K562 (cell line): ENCODE measurements at regions not wholly inside any gene's neighbourhood (a gene's known extent, or its start where the extent isn't known, plus 50 kb on each side); places are given as distances from the start of the nearest gene placed in this dataset.

Source experiments
- BHLHE40 ChIP-seq: IDR thresholded peaks from 2 replicates; pipeline ENCODE4 v1.6.1; 2011; ENCODE audit warnings: low read length, improper control_type of control experiment
- JUNB ChIP-seq: fragments of 450-650 bp; formaldehyde crosslinking; conservative IDR thresholded peaks from 2 replicates; pipeline ENCODE4 v1.4.0; 2020; ENCODE audit warnings: mild to moderate bottlenecking
- MAFK ChIP-seq: IDR thresholded peaks from 2 replicates; pipeline ENCODE4 v1.6.1; 2011; ENCODE audit warnings: low read length, improper control_type of control experiment
- TOE1 ChIP-seq, 2 experiments: fragments of 450-650 bp in 1 of 2; sonication (generic) in 1 of 2; formaldehyde crosslinking in 1 of 2; IDR thresholded peaks; 2 replicates each; pipeline versions ENCODE4 v1.7.1 to v1.8.0; 2016 to 2022; ENCODE audit warnings: borderline replicate concordance in 2 of 2, mild to moderate bottlenecking in 2 of 2, antibody characterized with exemption in 1 of 2, inconsistent platforms in 1 of 2, low read depth in 1 of 2, missing genetic modification reagents in 1 of 2, moderate library complexity in 1 of 2

DNA sequence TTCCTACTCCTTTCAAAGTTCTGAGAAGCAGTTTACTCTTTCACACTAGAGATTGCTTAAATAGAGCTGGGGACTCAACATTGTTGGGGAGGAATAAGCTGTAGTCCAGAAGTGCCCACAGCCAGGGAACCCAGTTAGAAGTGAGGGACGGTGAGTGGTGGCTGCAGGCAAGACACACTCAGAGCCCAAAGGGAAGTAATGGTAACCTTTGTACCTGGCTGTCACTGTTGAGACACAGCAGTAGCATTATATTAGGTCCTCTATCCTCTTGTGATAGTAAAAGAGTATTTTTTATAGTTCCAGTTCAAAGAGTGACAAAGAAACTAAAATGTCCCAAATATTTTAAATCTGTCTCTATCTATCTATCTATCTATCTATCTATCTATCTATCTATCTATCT, 263.3 kb downstream of the TTC6 start:
- no peak for TF ChIP-seq JUNB (CRISPR knock-in tag)
- no peak for TF ChIP-seq MAFK
- TF ChIP-seq BHLHE40, result no peak
- no peak for TF ChIP-seq TOE1 (IDR thresholded peaks at IDR 0.05; ENCODE audit: borderline replicate concordance)
- no peak for TF ChIP-seq TOE1 (CRISPR knock-in tag; IDR thresholded peaks at IDR 0.05; ENCODE audit: borderline replicate concordance, low read depth)
